ENCODE measurements at regions not wholly inside any gene's neighbourhood (a gene's known extent, or its start where the extent isn't known, plus 50 kb on each side); places are given as distances from the start of the nearest gene placed in this dataset.

GRCh38 chr12:19030180-19030579 lies 99.4 kb upstream of the PLEKHA5 start:
- Histone ChIP-seq H4K20me1 (ENCODE audit: insufficient read depth) (no peaks in the 10 kb centered on the region), H3K27me3 (replicated peaks; ENCODE audit: insufficient read depth) (no peaks in the 10 kb centered on the region), H3K4me3 (no peak overlapping the region), H3K9me3 (ENCODE audit: low read depth) (no peaks in the 10 kb centered on the region), H3K4me2 (ENCODE audit: unreplicated experiment) (peak overlapping the region; percentile 21), H3K4me1 (ENCODE audit: insufficient read depth) (peaks cover 20% of the 10 kb centered on the region), H2AFZ (no peak overlapping the region), H3F3A (ENCODE audit: insufficient read depth) (peaks cover 12% of the 10 kb centered on the region; the same call in 1 of the 2 replicates), H3K36me3 (ENCODE audit: low read depth) (no peaks in the 10 kb centered on the region), H3K27ac (peak overlapping the region; percentile 62), H3K79me2 (ENCODE audit: insufficient read depth) (no peaks in the 10 kb centered on the region), H3K9me2 (ENCODE audit: insufficient read depth) (no peaks in the 10 kb centered on the region), H3K9ac (no peak overlapping the region)
- DNase-seq: no peak
- 70 to 74% methylated on average over 4 of the region's 4 CpGs for WGBS, 2 experiments (ENCODE audit: low coverage in 1 of 2, low lambda C conversion rate in 2 of 2, missing lambda C conversion rate in 2 of 2)
- in situ Hi-C loops (cut with MboI): no loop called here
- TF ChIP-seq EZH2 (IDR thresholded peaks at IDR 0.05; ENCODE audit: insufficient read depth, poor library complexity, severe bottlenecking): no peak
- TF ChIP-seq EZH2phosphoT487 (IDR thresholded peaks at IDR 0.05; ENCODE audit: insufficient read depth, low read depth): no peak

- DNase-seq: peak; percentile 19
- Histone ChIP-seq H3K9me3 (ENCODE audit: low read depth) (no peaks in the 10 kb centered on the region), H3K9ac (peak overlapping the region; percentile 7; the same call in 1 of the 2 replicates), H3K9me2 (ENCODE audit: insufficient read depth) (no peaks in the 10 kb centered on the region), H3K4me1 (ENCODE audit: insufficient read depth) (peaks cover 24% of the 10 kb centered on the region), H3K4me3 (no peak overlapping the region), H3K79me2 (ENCODE audit: insufficient read depth) (no peaks in the 10 kb centered on the region), H3K27ac (peak overlapping the region; percentile 62), H2AFZ (no peak overlapping the region), H3K27me3 (replicated peaks; ENCODE audit: insufficient read depth) (no peaks in the 10 kb centered on the region), H3F3A (ENCODE audit: insufficient read depth) (peaks cover 17% of the 10 kb centered on the region; the same call in 1 of the 2 replicates), H3K36me3 (ENCODE audit: low read depth) (no peaks in the 10 kb centered on the region), H3K4me2 (ENCODE audit: unreplicated experiment) (peak overlapping the region; percentile 21), H4K20me1 (ENCODE audit: insufficient read depth) (no peaks in the 10 kb centered on the region)
- TF ChIP-seq EZH2 (IDR thresholded peaks at IDR 0.05; ENCODE audit: insufficient read depth, poor library complexity, severe bottlenecking): no peak
- TF ChIP-seq EZH2phosphoT487 (IDR thresholded peaks at IDR 0.05; ENCODE audit: insufficient read depth, low read depth): no peak
- in situ Hi-C loops (cut with MboI): no loop called here
These were observed 98.9 kb upstream of the PLEKHA5 start for GRCh38 chr12:19030603-19031002.

GRCh38 chr12:19031032-19031431 lies 98.5 kb upstream of the PLEKHA5 start:
- H3K9me2 ChIP-seq (ENCODE audit: insufficient read depth): no peaks in the 10 kb centered on the region
- H3F3A ChIP-seq (ENCODE audit: insufficient read depth): peaks cover 21% of the 10 kb centered on the region; the same call in 1 of the 2 replicates
- H4K20me1 ChIP-seq (ENCODE audit: insufficient read depth): no peaks in the 10 kb centered on the region
- H3K9ac ChIP-seq: no peak overlapping the region; the same call in 1 of the 2 replicates
- H3K79me2 ChIP-seq (ENCODE audit: insufficient read depth): no peaks in the 10 kb centered on the region
- peak; percentile 96 for DNase-seq
- WGBS, 2 experiments (ENCODE audit: low coverage in 1 of 2, low lambda C conversion rate in 2 of 2, missing lambda C conversion rate in 2 of 2): 5 to 7% methylated on average over 4 of the region's 4 CpGs
- no peaks in the 10 kb centered on the region for H3K9me3 ChIP-seq (ENCODE audit: low read depth)
- no peak overlapping the region for H2AFZ ChIP-seq
- peaks cover 29% of the 10 kb centered on the region for H3K4me1 ChIP-seq (ENCODE audit: insufficient read depth)
- TF ChIP-seq EZH2phosphoT487 (IDR thresholded peaks at IDR 0.05; ENCODE audit: insufficient read depth, low read depth) (no peak), EZH2 (IDR thresholded peaks at IDR 0.05; ENCODE audit: insufficient read depth, poor library complexity, severe bottlenecking) (no peak)
- H3K27ac ChIP-seq: peak overlapping the region; percentile 62
- in situ Hi-C loops (cut with MboI): no loop called here
- no peak overlapping the region for H3K4me3 ChIP-seq
- H3K4me2 ChIP-seq (ENCODE audit: unreplicated experiment): peak overlapping the region; percentile 21
- no peaks in the 10 kb centered on the region for H3K36me3 ChIP-seq (ENCODE audit: low read depth)
- no peaks in the 10 kb centered on the region for H3K27me3 ChIP-seq (replicated peaks; ENCODE audit: insufficient read depth)

- Histone ChIP-seq H3K4me2 (ENCODE audit: unreplicated experiment) (no peak overlapping the region), H3K9me2 (ENCODE audit: insufficient read depth) (no peaks in the 10 kb centered on the region), H3F3A (ENCODE audit: insufficient read depth) (peaks cover 21% of the 10 kb centered on the region; the same call in 1 of the 2 replicates), H3K79me2 (ENCODE audit: insufficient read depth) (no peaks in the 10 kb centered on the region), H4K20me1 (ENCODE audit: insufficient read depth) (no peaks in the 10 kb centered on the region), H3K27me3 (replicated peaks; ENCODE audit: insufficient read depth) (no peaks in the 10 kb centered on the region), H3K4me1 (ENCODE audit: insufficient read depth) (peaks cover 35% of the 10 kb centered on the region), H3K9ac (no peak overlapping the region), H3K4me3 (no peak overlapping the region), H3K9me3 (ENCODE audit: low read depth) (no peaks in the 10 kb centered on the region), H3K36me3 (ENCODE audit: low read depth) (no peaks in the 10 kb centered on the region), H3K27ac (no peak overlapping the region), H2AFZ (no peak overlapping the region)
- in situ Hi-C loops (cut with MboI): no loop called here
- no peak for TF ChIP-seq EZH2phosphoT487 (IDR thresholded peaks at IDR 0.05; ENCODE audit: insufficient read depth, low read depth)
- TF ChIP-seq EZH2 (IDR thresholded peaks at IDR 0.05; ENCODE audit: insufficient read depth, poor library complexity, severe bottlenecking): no peak
- 79 to 81% methylated on average over 5 of the region's 5 CpGs for WGBS, 2 experiments (ENCODE audit: low coverage in 1 of 2, low lambda C conversion rate in 2 of 2, missing lambda C conversion rate in 2 of 2)
- no peak for DNase-seq
These were observed 96.7 kb upstream of the PLEKHA5 start for GRCh38 chr12:19032826-19033225.

- TF ChIP-seq EZH2 (IDR thresholded peaks at IDR 0.05; ENCODE audit: insufficient read depth, poor library complexity, severe bottlenecking) (no peak), EZH2phosphoT487 (IDR thresholded peaks at IDR 0.05; ENCODE audit: insufficient read depth, low read depth) (no peak)
- no peak overlapping the region for H3K27ac ChIP-seq
- H3K9me2 ChIP-seq (ENCODE audit: insufficient read depth): no peaks in the 10 kb centered on the region
- no peak for DNase-seq
- no peak overlapping the region for H2AFZ ChIP-seq
- no peaks in the 10 kb centered on the region for H3K27me3 ChIP-seq (replicated peaks; ENCODE audit: insufficient read depth)
- in situ Hi-C loops (cut with MboI): no loop called here
- H3K9me3 ChIP-seq (ENCODE audit: low read depth): no peaks in the 10 kb centered on the region
- peaks cover 35% of the 10 kb centered on the region for H3K4me1 ChIP-seq (ENCODE audit: insufficient read depth)
- no peak overlapping the region for H3K9ac ChIP-seq
- no peaks in the 10 kb centered on the region for H4K20me1 ChIP-seq (ENCODE audit: insufficient read depth)
- WGBS, 2 experiments (ENCODE audit: low coverage in 1 of 2, low lambda C conversion rate in 2 of 2, missing lambda C conversion rate in 2 of 2): 94% methylated on average over 2 of the region's 2 CpGs
- no peaks in the 10 kb centered on the region for H3K36me3 ChIP-seq (ENCODE audit: low read depth)
- H3K79me2 ChIP-seq (ENCODE audit: insufficient read depth): no peaks in the 10 kb centered on the region
- H3K4me2 ChIP-seq (ENCODE audit: unreplicated experiment): no peak overlapping the region
- no peak overlapping the region for H3K4me3 ChIP-seq
- H3F3A ChIP-seq (ENCODE audit: insufficient read depth): peaks cover 21% of the 10 kb centered on the region; the same call in 1 of the 2 replicates
These were observed 96.3 kb upstream of the PLEKHA5 start for GRCh38 chr12:19033244-19033643.
